ENCODE measurements at regions not wholly inside any gene's neighbourhood (a gene's known extent, or its start where the extent isn't known, plus 50 kb on each side); places are given as distances from the start of the nearest gene placed in this dataset.

- TF ChIP-seq EP300 (IDR thresholded peaks at IDR 0.05): no peak
- TF ChIP-seq CTCF (IDR thresholded peaks at IDR 0.05): no peak
- no peak for TF ChIP-seq POLR2A (IDR thresholded peaks at IDR 0.05)
Measured at GRCh38 chr19:29294343-29294811, 81.4 kb upstream of the UQCRFS1 start.
